ENCODE measurements at regions not wholly inside any gene's neighbourhood (a gene's known extent, or its start where the extent isn't known, plus 50 kb on each side); places are given as distances from the start of the nearest gene placed in this dataset.

- Histone ChIP-seq H3K4me1 (ENCODE audit: low read depth) (no peaks in the 10 kb centered on the region), H3K9me3 (peaks cover 6% of the 10 kb centered on the region), H3K36me3 (ENCODE audit: low read depth) (no peaks in the 10 kb centered on the region), H3K4me3 (no peak overlapping the region)
- ATAC-seq (no peak), DNase-seq (no peak)
- intact Hi-C loops (cut with DNase I, micrococcal nuclease) = no loop called here
- TF ChIP-seq CTCF (IDR thresholded peaks at IDR 0.05) = no peak
Observed at GRCh38 chr10:131591936-131592335, 280.4 kb upstream of the TCERG1L start.

- no peak for DNase-seq
- no peaks in the 10 kb centered on the region for H3K36me3 ChIP-seq (ENCODE audit: low read depth)
- TF ChIP-seq CTCF (IDR thresholded peaks at IDR 0.05) = no peak
- intact Hi-C loops (cut with DNase I, micrococcal nuclease) = no loop called here
- H3K4me1 ChIP-seq (ENCODE audit: low read depth) = no peaks in the 10 kb centered on the region
- H3K4me3 ChIP-seq = no peak overlapping the region
- ATAC-seq = no peak
- no peaks in the 10 kb centered on the region for H3K9me3 ChIP-seq
Observed at GRCh38 chr10:131609176-131609575, 291.6 kb upstream of the PPP2R2D start.

- no peak for TF ChIP-seq CTCF (IDR thresholded peaks at IDR 0.05)
- intact Hi-C loops (cut with DNase I, micrococcal nuclease) = no loop called here
- DNase-seq = no peak
Observed at GRCh38 chr10:131615150-131615549, 285.7 kb upstream of the PPP2R2D start.

GRCh38 chr10:131616040-131616439, 284.8 kb upstream of the PPP2R2D start:
- TF ChIP-seq CTCF (IDR thresholded peaks at IDR 0.05) = no peak
- ATAC-seq = no peak
- Histone ChIP-seq H3K4me3 (no peak overlapping the region), H3K9me3 (no peaks in the 10 kb centered on the region), H3K4me1 (ENCODE audit: low read depth) (no peaks in the 10 kb centered on the region), H3K36me3 (ENCODE audit: low read depth) (no peaks in the 10 kb centered on the region)
- intact Hi-C loops (cut with DNase I, micrococcal nuclease) = no loop called here
- no peak for DNase-seq

More at GRCh38 chr10:131615150-131615549, 285.7 kb upstream of the PPP2R2D start:
- H3K36me3 ChIP-seq (ENCODE audit: low read depth) = no peaks in the 10 kb centered on the region
- H3K4me3 ChIP-seq = no peak overlapping the region
- ATAC-seq = no peak
- no peaks in the 10 kb centered on the region for H3K4me1 ChIP-seq (ENCODE audit: low read depth)
- no peaks in the 10 kb centered on the region for H3K9me3 ChIP-seq

GRCh38 chr10:131617113-131617858, 283.5 kb upstream of the PPP2R2D start:
- Histone ChIP-seq H3K4me3 (no peak overlapping the region), H3K4me1 (ENCODE audit: low read depth) (no peaks in the 10 kb centered on the region), H3K9me3 (no peaks in the 10 kb centered on the region), H3K36me3 (ENCODE audit: low read depth) (no peaks in the 10 kb centered on the region)
- intact Hi-C loops (cut with DNase I, micrococcal nuclease) = no loop called here
- ATAC-seq (no peak), DNase-seq (no peak)
- TF ChIP-seq CTCF (IDR thresholded peaks at IDR 0.05) = no peak

Measured in mucosa of descending colon (tissue), 3 donors.